Retinal pigment epithelial cell (primary cell): ENCODE measurements at regions not wholly inside any gene's neighbourhood (a gene's known extent, or its start where the extent isn't known, plus 50 kb on each side); places are given as distances from the start of the nearest gene placed in this dataset.
"Not testable (repeated sequence)": the region's sequence is repeated elsewhere in the genome, so short reads cannot be mapped to it uniquely, and the experiment has no call there.

Experiments
- DNase-seq: peaks from one replicate; pipeline ENCODE4 v3.0.0-alpha.2; 2010; ENCODE audit warnings: low read depth
- H3K4me3 ChIP-seq: 2 replicates; pipeline ENCODE4 v1.5.1; 2011; ENCODE audit warnings: mild to moderate bottlenecking, low read length, control low read depth, moderate library complexity
- TF ChIP-seq, protein P1 (sequence below): conservative IDR thresholded peaks from 2 replicates; pipeline ENCODE4 v1.5.1; 2011; ENCODE audit warnings: low read depth, low read length, control low read depth, inconsistent platforms

DNA sequence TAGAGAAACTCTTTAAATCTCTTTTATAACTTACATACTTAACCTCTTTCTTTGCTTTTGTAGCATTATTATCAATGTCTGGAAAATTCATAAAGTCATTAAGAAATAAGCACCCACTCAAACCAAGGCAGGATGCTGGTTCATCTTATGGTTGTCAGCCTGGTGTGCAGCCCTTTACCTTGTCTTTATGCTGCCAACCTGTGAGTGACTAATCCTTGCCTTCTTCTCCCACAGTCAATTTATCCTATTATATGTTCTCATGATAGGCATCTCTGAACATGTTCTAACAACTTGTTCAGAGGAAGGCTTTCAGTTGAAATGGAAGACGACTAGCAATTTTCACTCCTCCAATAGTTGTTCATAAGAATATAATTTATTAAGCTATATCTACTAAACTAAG, 186.9 kb upstream of the CAND1 start:
- TF ChIP-seq, protein P1, sequence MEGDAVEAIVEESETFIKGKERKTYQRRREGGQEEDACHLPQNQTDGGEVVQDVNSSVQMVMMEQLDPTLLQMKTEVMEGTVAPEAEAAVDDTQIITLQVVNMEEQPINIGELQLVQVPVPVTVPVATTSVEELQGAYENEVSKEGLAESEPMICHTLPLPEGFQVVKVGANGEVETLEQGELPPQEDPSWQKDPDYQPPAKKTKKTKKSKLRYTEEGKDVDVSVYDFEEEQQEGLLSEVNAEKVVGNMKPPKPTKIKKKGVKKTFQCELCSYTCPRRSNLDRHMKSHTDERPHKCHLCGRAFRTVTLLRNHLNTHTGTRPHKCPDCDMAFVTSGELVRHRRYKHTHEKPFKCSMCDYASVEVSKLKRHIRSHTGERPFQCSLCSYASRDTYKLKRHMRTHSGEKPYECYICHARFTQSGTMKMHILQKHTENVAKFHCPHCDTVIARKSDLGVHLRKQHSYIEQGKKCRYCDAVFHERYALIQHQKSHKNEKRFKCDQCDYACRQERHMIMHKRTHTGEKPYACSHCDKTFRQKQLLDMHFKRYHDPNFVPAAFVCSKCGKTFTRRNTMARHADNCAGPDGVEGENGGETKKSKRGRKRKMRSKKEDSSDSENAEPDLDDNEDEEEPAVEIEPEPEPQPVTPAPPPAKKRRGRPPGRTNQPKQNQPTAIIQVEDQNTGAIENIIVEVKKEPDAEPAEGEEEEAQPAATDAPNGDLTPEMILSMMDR, result no peak
- H3K4me3 ChIP-seq, result no peak overlapping the region
- no peak for DNase-seq

DNA sequence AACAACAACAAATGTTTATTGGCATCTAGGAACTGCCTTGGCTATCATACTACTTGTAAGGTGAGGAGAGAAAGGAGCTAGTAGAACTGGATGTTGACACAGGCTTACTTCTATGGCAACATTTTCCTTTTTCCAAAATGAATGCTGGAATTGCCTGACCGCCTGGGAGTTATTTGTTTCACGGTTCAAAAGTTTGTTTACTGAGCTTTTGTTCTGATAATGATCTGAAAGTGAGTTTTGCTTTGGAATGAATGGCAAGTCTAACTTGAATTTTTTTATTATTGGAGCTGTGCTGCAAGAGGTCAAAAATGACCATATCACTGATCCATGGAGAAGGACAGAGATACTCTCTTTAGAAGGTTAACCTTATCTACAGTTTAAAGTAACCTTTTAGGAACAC, 183.5 kb upstream of the CAND1 start:
- TF ChIP-seq, protein P1, result no peak
- DNase-seq, result no peak
- H3K4me3 ChIP-seq, result no peak overlapping the region

DNA sequence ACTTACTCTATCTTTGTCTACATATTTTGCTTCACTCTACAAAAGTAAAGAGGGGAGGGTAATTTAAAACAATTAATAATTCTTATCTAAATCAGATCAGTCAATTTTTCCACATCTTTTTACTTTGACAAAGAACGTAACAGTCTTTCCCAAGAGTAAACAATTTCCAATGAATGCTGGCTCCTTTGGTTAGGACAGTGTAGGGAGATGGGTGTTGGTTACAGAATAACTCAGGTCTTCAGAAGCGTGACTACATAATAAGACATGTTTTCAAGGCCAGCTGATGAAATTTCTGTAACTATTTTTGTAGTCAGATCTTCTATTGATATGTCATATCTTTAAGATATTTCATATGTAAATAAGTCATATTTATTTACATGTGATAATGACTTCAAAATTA, 183.0 kb upstream of the CAND1 start:
- TF ChIP-seq, protein P1, result no peak
- H3K4me3 ChIP-seq, result no peak overlapping the region
- no peak for DNase-seq

DNA sequence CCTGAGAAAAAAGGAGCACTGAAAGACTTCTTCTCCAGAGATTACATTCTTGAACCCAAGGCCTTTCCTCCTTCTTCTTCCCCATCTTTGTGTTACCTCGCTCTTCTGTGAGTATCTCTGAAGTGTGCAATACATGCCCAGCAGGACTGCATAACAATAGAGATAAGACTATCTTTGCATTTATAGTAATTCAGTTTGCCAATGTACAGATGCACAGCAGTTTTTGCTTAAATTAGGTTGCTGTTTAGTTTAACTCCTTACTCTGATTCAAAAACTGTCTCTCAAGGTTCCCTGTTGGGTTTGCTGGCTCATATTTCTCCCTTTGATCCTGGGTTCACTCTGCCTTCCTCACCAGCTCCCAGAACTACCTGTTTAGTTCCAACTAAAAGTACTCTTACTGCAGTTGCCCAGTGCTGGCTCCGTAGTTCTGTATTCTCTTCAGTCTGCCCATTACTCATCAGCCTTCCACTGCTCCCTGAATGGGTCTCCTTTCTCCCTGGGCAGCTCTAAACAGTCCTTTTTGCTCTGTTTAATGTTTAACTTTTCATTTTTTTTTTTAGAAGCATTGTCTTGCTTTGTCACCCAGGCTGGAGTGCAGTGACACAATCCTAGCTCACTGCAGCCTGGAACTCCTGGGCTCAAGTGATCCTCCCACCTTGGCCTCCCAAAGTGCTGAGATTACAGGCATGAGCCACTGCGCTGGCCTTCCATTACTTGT, 180.6 kb upstream of the CAND1 start:
- TF ChIP-seq, protein P1, result no peak
- DNase-seq, result no peak
- H3K4me3 ChIP-seq, result no peak overlapping the region

DNA sequence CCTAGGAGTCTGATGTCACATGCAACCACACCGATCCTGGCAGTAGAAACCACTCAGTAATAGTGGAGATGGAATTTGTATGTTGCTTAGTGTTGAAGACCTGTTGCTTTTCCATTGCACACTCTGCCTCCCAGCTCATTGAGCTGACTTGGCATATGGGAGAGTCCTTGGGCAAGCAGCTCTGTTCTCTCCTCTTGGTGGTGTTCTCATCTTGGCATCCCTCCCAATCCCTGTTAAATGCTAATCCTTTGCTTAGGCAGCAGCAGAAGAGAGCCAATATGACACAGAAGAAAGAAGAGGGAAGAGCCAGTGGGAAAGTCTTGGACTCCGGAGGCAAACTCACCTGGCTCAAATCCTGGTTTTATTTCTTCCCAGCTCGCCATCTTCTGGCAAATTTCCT, 178.0 kb upstream of the CAND1 start:
- TF ChIP-seq, protein P1, result peak; percentile 4
- peak; percentile 83 for DNase-seq
- H3K4me3 ChIP-seq, result no peak overlapping the region

DNA sequence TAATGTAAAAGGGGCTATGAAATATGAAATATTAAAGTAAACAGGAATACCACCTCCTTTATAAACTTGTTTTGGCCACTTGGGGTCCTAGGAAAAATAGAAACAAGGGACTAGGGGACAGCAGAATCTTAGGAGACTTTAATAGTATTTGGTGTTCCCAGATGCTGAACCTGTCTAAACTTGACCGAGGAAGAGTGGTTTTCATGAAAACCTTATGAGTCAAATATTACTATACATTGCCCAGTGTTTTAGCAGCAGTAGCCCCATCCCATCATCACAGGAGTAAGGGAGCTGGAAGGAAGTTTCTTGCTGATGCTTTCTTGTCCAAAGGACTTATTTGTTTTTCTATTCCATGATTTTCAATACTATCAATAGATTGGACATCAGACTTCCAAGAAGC, 177.5 kb upstream of the CAND1 start:
- no peak overlapping the region for H3K4me3 ChIP-seq

DNA sequence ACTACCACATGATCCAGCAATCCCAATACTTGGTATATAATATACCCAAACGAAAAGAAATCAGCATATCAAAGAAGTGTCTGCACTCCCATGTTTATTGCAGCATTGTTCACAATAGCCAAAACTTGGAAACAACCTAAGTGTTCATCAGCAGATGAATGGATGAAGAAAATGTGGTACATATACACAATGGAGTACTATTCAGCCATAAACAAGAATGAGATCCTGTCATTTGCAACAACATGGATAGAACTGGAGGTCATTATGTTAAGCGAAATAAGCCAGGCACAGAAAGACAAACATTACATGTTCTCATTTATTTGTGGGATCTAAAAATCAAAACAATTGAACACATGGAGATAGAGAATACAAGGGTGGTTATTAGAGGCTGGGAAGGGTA, 176.2 kb upstream of the CAND1 start:
- not testable (repeated sequence) for H3K4me3 ChIP-seq, DNase-seq

More for the DNA sequence above, 177.5 kb upstream of the CAND1 start:
- no peak for DNase-seq
- TF ChIP-seq, protein P1, result no peak
